ENCODE measurements at regions not wholly inside any gene's neighbourhood (a gene's known extent, or its start where the extent isn't known, plus 50 kb on each side); places are given as distances from the start of the nearest gene placed in this dataset.

DNA sequence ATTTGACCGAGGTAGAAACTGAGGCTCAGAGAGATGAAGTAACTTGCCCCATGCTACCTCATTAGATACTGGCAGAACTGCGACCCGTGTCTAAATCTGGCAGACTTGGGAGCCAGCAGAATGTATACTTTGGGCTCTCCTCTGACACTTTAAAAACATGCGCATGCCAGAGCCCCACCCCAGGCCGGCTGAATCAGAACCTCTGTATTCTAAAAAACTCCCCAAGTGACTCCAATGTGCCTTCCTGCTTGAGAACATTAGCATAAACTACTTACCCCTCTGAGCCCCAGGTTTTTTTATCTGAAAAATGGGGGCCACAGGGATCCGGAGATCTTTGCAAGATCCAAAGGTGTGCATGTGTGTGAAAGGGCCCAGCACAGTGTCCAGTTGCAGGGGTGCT is 344.7 kb upstream of the USP24 start:
- no peak overlapping the region for H3K9ac ChIP-seq (ENCODE audit: insufficient read depth, low read depth, low read length)
- H3K4me1 ChIP-seq (ENCODE audit: insufficient read depth, low read length): no peaks in the 10 kb centered on the region; the same call in 1 of the 2 replicates
- WGBS (ENCODE audit: low lambda C conversion rate): 73% methylated on average over 3 of the region's 6 CpGs
- H2AFZ ChIP-seq (ENCODE audit: low read length): no peak overlapping the region
- H3K27ac ChIP-seq (ENCODE audit: extremely low read length, insufficient read depth, low read length): no peak overlapping the region
- no peaks in the 10 kb centered on the region for H3K79me2 ChIP-seq (ENCODE audit: insufficient read depth, low read length)
- H3K4me2 ChIP-seq (ENCODE audit: low read depth, low read length): no peak overlapping the region
- no peaks in the 10 kb centered on the region for H4K20me1 ChIP-seq (ENCODE audit: insufficient read depth, low read length)
- ChIA-PET POLR2A (no interaction called here), CTCF (ENCODE audit: low intra/inter-chr PET ratio, low total read pairs) (no interaction called here)
- no peaks in the 10 kb centered on the region for H3K36me3 ChIP-seq (replicated peaks in 1 of 2; ENCODE audit: control insufficient read depth in 1 of 2, insufficient read depth in 2 of 2, low read length in 2 of 2)
- ATAC-seq: no peak
- H3K4me3 ChIP-seq (replicated peaks in 1 of 3; ENCODE audit: insufficient read depth in 1 of 3, low read depth in 2 of 3, low read length in 3 of 3): no peak overlapping the region
- H3K27me3 ChIP-seq (ENCODE audit: control insufficient read depth in 1 of 2, insufficient read depth in 2 of 2, low read length in 2 of 2): peaks cover 0 to 3% of the 10 kb centered on the region in 2 experiments; a peak in 1 of 5 replicates
- FAIRE-seq: no peak
- no peaks in the 10 kb centered on the region for H3K9me3 ChIP-seq (ENCODE audit: low read length)
- TF ChIP-seq PLRG1 (conservative IDR thresholded peaks at IDR 0.05): no peak
- no peak for DNase-seq (ENCODE audit: low spot score)
- intact Hi-C loops (cut with micrococcal nuclease; ENCODE audit: unreplicated experiment) (no loop called here), in situ Hi-C loops (cut with HindIII; ENCODE audit: extremely low pct_ligation_motif_present, low pct_unique_long_range_greater_than_20kb) (no loop called here)
- BruUV-seq (replicated peaks): no TSS peak

- no peaks in the 10 kb centered on the region for H4K20me1 ChIP-seq (ENCODE audit: insufficient read depth, low read length)
- peaks cover 2% of the 10 kb centered on the region; the same call in 1 of the 2 replicates for H3K4me1 ChIP-seq (ENCODE audit: insufficient read depth, low read length)
- intact Hi-C loops (cut with micrococcal nuclease; ENCODE audit: unreplicated experiment): no loop called here
- no peak overlapping the region for H2AFZ ChIP-seq (ENCODE audit: low read length)
- FAIRE-seq (no peak), ATAC-seq (no peak), DNase-seq (ENCODE audit: low spot score) (no peak)
- in situ Hi-C loops (cut with HindIII; ENCODE audit: extremely low pct_ligation_motif_present, low pct_unique_long_range_greater_than_20kb): no loop called here
- no peak overlapping the region for H3K4me3 ChIP-seq (replicated peaks in 1 of 3; ENCODE audit: insufficient read depth in 1 of 3, low read depth in 2 of 3, low read length in 3 of 3)
- no peak overlapping the region for H3K9ac ChIP-seq (ENCODE audit: insufficient read depth, low read depth, low read length)
- H3K9me3 ChIP-seq (ENCODE audit: low read length): no peaks in the 10 kb centered on the region
- WGBS (ENCODE audit: low lambda C conversion rate): 51% methylated on average over 6 of the region's 6 CpGs
- H3K27me3 ChIP-seq (ENCODE audit: control insufficient read depth in 1 of 2, insufficient read depth in 2 of 2, low read length in 2 of 2): peaks cover 0 to 3% of the 10 kb centered on the region in 2 experiments; a peak in 1 of 5 replicates
- CTCF ChIA-PET (ENCODE audit: low intra/inter-chr PET ratio, low total read pairs): no interaction called here
- POLR2A ChIA-PET: no interaction called here
- no peaks in the 10 kb centered on the region for H3K36me3 ChIP-seq (replicated peaks in 1 of 2; ENCODE audit: control insufficient read depth in 1 of 2, insufficient read depth in 2 of 2, low read length in 2 of 2)
- TF ChIP-seq ZNF781 (CRISPR knock-in tag; IDR thresholded peaks at IDR 0.05; ENCODE audit: borderline replicate concordance, not compliant biosample characterization) (no peak), ZNF296 (CRISPR knock-in tag; conservative IDR thresholded peaks at IDR 0.05) (no peak), SP5 (CRISPR knock-in tag; IDR thresholded peaks at IDR 0.05; ENCODE audit: borderline replicate concordance, low read depth) (no peak), UBTF (CRISPR knock-in tag; IDR thresholded peaks at IDR 0.05) (no peak), RXRB (CRISPR knock-in tag; IDR thresholded peaks at IDR 0.05; ENCODE audit: borderline replicate concordance) (no peak), HOMEZ (CRISPR knock-in tag; IDR thresholded peaks at IDR 0.05; ENCODE audit: low read depth) (no peak), ZKSCAN8 (CRISPR knock-in tag; IDR thresholded peaks at IDR 0.05; ENCODE audit: borderline replicate concordance) (no peak), JARID2 (CRISPR knock-in tag; IDR thresholded peaks at IDR 0.05; ENCODE audit: insufficient replicate concordance) (no peak), HNRNPH1 (optimal IDR thresholded peaks at IDR 0.05; ENCODE audit: low read depth, low read length) (no peak), ZNF44 (CRISPR knock-in tag; IDR thresholded peaks at IDR 0.05) (no peak), KLF13 (CRISPR knock-in tag; IDR thresholded peaks at IDR 0.05) (no peak), ZNF24 (IDR thresholded peaks at IDR 0.05) (no peak), ZNF576 (CRISPR knock-in tag; IDR thresholded peaks at IDR 0.05) (no peak)
- no TSS peak for BruUV-seq (replicated peaks)
- no peak overlapping the region for H3K27ac ChIP-seq (ENCODE audit: extremely low read length, insufficient read depth, low read length)
- H3K4me2 ChIP-seq (ENCODE audit: low read depth, low read length): no peak overlapping the region
- H3K79me2 ChIP-seq (ENCODE audit: insufficient read depth, low read length): no peaks in the 10 kb centered on the region
Measured at GRCh38 chr1:55559161-55559611, 344.0 kb upstream of the USP24 start.
